ENCODE measurements at regions not wholly inside any gene's neighbourhood (a gene's known extent, or its start where the extent isn't known, plus 50 kb on each side); places are given as distances from the start of the nearest gene placed in this dataset.

DNA sequence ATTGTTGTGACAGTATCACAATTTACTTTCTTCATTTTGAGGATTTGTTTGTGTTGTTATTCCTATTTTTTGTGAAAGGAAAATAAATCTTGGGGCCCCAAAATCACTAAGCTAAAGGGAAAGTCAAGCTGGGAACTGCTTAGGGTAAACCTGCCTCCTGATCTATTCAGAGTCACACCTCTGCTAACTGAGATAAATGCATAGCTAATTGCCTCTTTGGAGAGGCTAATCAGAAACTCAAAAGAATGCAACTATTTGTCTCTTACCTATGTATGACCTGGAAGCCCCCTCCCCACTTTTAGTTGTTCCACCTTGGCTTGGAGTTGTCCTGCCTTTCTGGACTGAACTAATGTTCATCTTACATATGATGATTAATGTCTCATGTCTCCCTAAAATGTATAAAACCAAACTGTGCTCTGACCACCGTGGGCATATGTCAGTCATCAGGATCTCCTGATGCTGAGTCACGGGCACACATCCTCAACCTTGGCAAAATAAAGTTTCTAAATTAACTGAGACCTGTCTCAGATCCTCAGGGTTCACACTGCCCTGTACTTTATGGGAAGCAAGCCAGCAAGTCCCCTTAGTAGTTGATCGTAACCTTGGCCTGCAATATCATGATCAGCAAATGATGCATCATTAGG lies 523.2 kb upstream of the GOLIM4 start:
- Histone ChIP-seq H3K79me2 (ENCODE audit: low read length) (no peaks in the 10 kb centered on the region), H3K9me3 (ENCODE audit: low read length) (no peaks in the 10 kb centered on the region), H3K9ac (ENCODE audit: low read length) (no peak overlapping the region), H4K20me1 (ENCODE audit: insufficient read depth, low read depth, low read length) (no peaks in the 10 kb centered on the region), H3K27me3 (ENCODE audit: low read length) (no peaks in the 10 kb centered on the region), H3K27ac (ENCODE audit: low read length) (no peak overlapping the region), H3K4me1 (ENCODE audit: low read length) (peaks cover 4% of the 10 kb centered on the region; the same call in 1 of the 2 replicates), H2AFZ (ENCODE audit: low read length) (no peak overlapping the region), H3K9me2 (replicated peaks; ENCODE audit: insufficient read depth, low read length) (no peaks in the 10 kb centered on the region), H3K36me3 (ENCODE audit: insufficient read depth, low read length) (no peaks in the 10 kb centered on the region), H3K4me2 (ENCODE audit: low read depth, low read length, poor library complexity, severe bottlenecking) (no peak overlapping the region), H3K4me3 (ENCODE audit: low read length) (no peak overlapping the region)
- no peak for DNase-seq

DNA sequence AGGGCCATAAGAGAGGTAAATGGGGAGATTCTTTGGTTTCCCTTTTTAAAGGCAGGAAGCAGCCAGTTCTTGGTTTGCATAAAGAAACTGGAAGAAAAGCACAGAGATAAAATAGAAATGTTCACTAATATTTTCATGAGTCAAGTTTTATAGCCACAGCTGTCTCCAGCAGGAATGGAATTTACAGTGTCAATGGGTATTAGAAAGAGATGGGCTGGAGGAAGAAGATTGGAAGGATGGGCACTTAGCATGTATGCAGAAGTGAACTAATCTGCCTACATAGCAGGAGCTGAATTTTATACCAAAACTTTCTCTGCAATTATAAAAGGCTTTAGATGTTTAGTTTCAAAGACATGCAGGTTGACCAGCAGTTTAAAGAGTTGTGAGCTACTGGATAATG lies 521.9 kb upstream of the GOLIM4 start:
- no peaks in the 10 kb centered on the region for H3K9me3 ChIP-seq (ENCODE audit: low read length)

DNA sequence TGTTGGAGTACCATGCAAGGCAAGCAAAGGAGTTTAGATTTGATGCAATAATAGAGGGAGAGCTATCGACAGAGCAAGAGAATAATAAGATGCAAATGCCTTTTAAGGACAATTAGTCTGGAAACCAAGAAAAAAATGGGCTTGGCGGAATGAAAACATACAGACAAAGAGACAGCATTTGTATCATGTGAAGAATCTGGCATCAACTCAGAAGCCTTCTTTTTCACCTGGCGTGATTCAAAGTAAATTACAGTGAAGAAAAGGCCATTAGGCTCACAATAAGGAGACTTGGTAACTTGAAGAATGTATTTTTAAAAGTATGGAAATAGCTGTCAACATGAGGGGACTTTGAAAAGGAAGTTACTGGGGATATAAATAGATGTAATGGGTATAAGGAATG lies 521.2 kb upstream of the GOLIM4 start:
- Histone ChIP-seq H3K36me3 (ENCODE audit: insufficient read depth, low read length) (no peaks in the 10 kb centered on the region), H3K4me1 (ENCODE audit: low read length) (peaks cover 4% of the 10 kb centered on the region; the same call in 1 of the 2 replicates), H2AFZ (ENCODE audit: low read length) (no peak overlapping the region)

More for the DNA sequence above, 521.9 kb upstream of the GOLIM4 start:
- H4K20me1 ChIP-seq (ENCODE audit: insufficient read depth, low read depth, low read length): no peaks in the 10 kb centered on the region
- H3K9ac ChIP-seq (ENCODE audit: low read length): no peak overlapping the region
- peaks cover 4% of the 10 kb centered on the region; the same call in 1 of the 2 replicates for H3K4me1 ChIP-seq (ENCODE audit: low read length)
- no peaks in the 10 kb centered on the region for H3K36me3 ChIP-seq (ENCODE audit: insufficient read depth, low read length)
- no peak overlapping the region for H3K4me3 ChIP-seq (ENCODE audit: low read length)
- H3K4me2 ChIP-seq (ENCODE audit: low read depth, low read length, poor library complexity, severe bottlenecking): no peak overlapping the region
- H2AFZ ChIP-seq (ENCODE audit: low read length): no peak overlapping the region
- DNase-seq: no peak
- H3K9me2 ChIP-seq (replicated peaks; ENCODE audit: insufficient read depth, low read length): no peaks in the 10 kb centered on the region
- H3K79me2 ChIP-seq (ENCODE audit: low read length): no peaks in the 10 kb centered on the region
- H3K27me3 ChIP-seq (ENCODE audit: low read length): no peaks in the 10 kb centered on the region
- H3K27ac ChIP-seq (ENCODE audit: low read length): no peak overlapping the region

DNA sequence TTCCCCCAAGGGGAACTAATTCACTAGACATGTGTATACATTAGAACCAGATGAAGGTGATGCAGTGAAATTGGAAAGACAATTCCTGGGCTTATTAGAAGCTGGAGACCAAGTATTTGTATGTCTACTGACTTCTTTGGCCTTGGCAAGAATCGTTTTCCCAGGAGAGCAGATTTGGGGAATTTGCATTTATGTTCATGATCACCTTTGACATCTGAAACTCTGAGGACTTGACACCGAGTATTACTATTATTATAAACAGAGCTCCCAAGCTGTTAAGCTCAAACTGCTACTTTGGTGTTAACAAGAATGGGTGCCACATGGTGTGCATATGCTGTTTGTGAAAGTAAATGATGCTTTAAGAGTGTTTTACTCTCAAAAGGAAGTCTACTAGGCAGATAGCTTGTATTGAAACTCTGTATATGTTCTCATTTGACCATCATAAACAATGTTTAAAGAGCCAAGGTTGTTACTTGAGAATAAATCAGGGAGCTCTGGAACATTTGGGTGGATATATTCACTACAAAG lies 519.8 kb upstream of the GOLIM4 start:
- Histone ChIP-seq H3K9ac (ENCODE audit: low read length) (no peak overlapping the region), H4K20me1 (ENCODE audit: insufficient read depth, low read depth, low read length) (no peaks in the 10 kb centered on the region), H3K27ac (ENCODE audit: low read length) (no peak overlapping the region), H3K9me2 (replicated peaks; ENCODE audit: insufficient read depth, low read length) (no peaks in the 10 kb centered on the region), H3K4me3 (ENCODE audit: low read length) (no peak overlapping the region), H3K9me3 (ENCODE audit: low read length) (no peaks in the 10 kb centered on the region), H3K4me2 (ENCODE audit: low read depth, low read length, poor library complexity, severe bottlenecking) (no peak overlapping the region), H2AFZ (ENCODE audit: low read length) (no peak overlapping the region), H3K79me2 (ENCODE audit: low read length) (no peaks in the 10 kb centered on the region), H3K27me3 (ENCODE audit: low read length) (no peaks in the 10 kb centered on the region), H3K4me1 (ENCODE audit: low read length) (peaks cover 4% of the 10 kb centered on the region; the same call in 1 of the 2 replicates), H3K36me3 (ENCODE audit: insufficient read depth, low read length) (no peaks in the 10 kb centered on the region)
- DNase-seq: no peak

More for the DNA sequence above, 521.2 kb upstream of the GOLIM4 start:
- Histone ChIP-seq H4K20me1 (ENCODE audit: insufficient read depth, low read depth, low read length) (no peaks in the 10 kb centered on the region), H3K27ac (ENCODE audit: low read length) (no peak overlapping the region), H3K4me2 (ENCODE audit: low read depth, low read length, poor library complexity, severe bottlenecking) (no peak overlapping the region), H3K9me2 (replicated peaks; ENCODE audit: insufficient read depth, low read length) (no peaks in the 10 kb centered on the region), H3K27me3 (ENCODE audit: low read length) (no peaks in the 10 kb centered on the region), H3K79me2 (ENCODE audit: low read length) (no peaks in the 10 kb centered on the region), H3K4me3 (ENCODE audit: low read length) (no peak overlapping the region), H3K9me3 (ENCODE audit: low read length) (no peaks in the 10 kb centered on the region), H3K9ac (ENCODE audit: low read length) (no peak overlapping the region)
- no peak for DNase-seq

DNA sequence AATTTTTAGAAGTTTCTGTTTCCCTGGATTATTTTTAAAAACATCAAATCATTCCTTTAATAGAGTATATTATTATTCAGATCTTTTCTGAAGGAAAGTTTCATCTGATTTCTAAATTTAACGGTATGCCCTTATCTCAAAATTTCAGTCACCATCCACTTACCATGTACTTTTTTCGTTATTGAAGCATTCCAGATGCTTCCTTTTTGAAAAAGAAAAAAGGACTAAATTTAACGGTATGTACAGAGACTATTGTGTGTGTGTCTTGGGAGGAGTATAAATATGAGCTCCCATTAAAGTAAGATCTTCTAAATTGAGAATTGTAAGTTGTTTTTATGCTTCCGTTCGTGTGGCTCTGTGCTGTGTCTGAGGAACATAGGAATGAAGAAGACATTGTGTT lies 517.4 kb upstream of the GOLIM4 start:
- Histone ChIP-seq H3K4me2 (ENCODE audit: low read depth, low read length, poor library complexity, severe bottlenecking) (no peak overlapping the region), H3K79me2 (ENCODE audit: low read length) (no peaks in the 10 kb centered on the region), H3K9me2 (replicated peaks; ENCODE audit: insufficient read depth, low read length) (no peaks in the 10 kb centered on the region), H3K36me3 (ENCODE audit: insufficient read depth, low read length) (no peaks in the 10 kb centered on the region), H4K20me1 (ENCODE audit: insufficient read depth, low read depth, low read length) (no peaks in the 10 kb centered on the region), H3K27ac (ENCODE audit: low read length) (no peak overlapping the region), H2AFZ (ENCODE audit: low read length) (no peak overlapping the region), H3K4me3 (ENCODE audit: low read length) (no peak overlapping the region), H3K27me3 (ENCODE audit: low read length) (no peaks in the 10 kb centered on the region), H3K4me1 (ENCODE audit: low read length) (peaks cover 4% of the 10 kb centered on the region; the same call in 1 of the 2 replicates), H3K9ac (ENCODE audit: low read length) (no peak overlapping the region), H3K9me3 (ENCODE audit: low read length) (no peaks in the 10 kb centered on the region)
- DNase-seq: no peak

DNA sequence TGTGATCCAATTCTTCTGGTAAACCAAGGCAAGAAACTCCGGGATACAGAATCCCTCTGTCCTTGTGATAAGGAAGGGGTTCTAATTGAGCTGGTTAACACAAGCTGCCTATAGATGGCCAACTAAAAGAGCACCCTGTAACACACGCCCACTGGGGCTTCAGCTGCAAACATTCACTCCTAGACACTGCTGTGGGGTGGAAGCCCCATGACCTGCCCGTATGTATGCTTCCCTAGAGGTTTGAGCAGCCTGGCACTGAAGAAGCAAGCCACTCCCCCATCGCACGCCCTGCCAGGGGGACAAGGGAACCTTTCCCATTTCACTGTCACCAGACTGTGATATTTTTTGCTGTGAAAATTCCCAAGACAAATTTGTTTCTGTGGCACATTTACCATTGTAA lies 516.9 kb upstream of the GOLIM4 start:
- H3K27me3 ChIP-seq (ENCODE audit: low read length): no peaks in the 10 kb centered on the region
- no peak overlapping the region for H3K4me3 ChIP-seq (ENCODE audit: low read length)
- no peak overlapping the region for H3K4me2 ChIP-seq (ENCODE audit: low read depth, low read length, poor library complexity, severe bottlenecking)
- H3K9ac ChIP-seq (ENCODE audit: low read length): no peak overlapping the region
- H3K27ac ChIP-seq (ENCODE audit: low read length): no peak overlapping the region
- H3K36me3 ChIP-seq (ENCODE audit: insufficient read depth, low read length): no peaks in the 10 kb centered on the region
- H3K79me2 ChIP-seq (ENCODE audit: low read length): no peaks in the 10 kb centered on the region
- no peaks in the 10 kb centered on the region for H3K9me3 ChIP-seq (ENCODE audit: low read length)
- H4K20me1 ChIP-seq (ENCODE audit: insufficient read depth, low read depth, low read length): no peaks in the 10 kb centered on the region
- peaks cover 4% of the 10 kb centered on the region; the same call in 1 of the 2 replicates for H3K4me1 ChIP-seq (ENCODE audit: low read length)
- DNase-seq: no peak
- H3K9me2 ChIP-seq (replicated peaks; ENCODE audit: insufficient read depth, low read length): no peaks in the 10 kb centered on the region
- H2AFZ ChIP-seq (ENCODE audit: low read length): no peak overlapping the region

DNA sequence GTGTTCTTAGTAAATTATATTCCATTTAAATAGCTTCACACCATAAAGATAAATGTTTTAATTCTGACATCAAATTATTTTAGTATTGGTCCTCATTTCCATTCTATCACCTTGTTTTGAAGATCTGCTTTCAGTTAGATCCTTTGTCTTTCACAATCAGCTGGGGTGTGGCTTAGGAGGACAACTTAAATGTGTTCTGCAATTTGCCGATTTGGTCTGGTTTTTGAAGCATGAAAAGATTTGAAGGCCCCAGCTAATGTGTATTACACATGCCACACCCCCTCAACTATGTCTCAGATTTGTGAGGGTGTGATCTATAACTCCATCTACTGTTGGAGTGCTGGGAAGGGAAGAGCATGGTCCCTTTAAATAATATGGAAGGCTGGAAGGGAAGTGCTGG lies 516.1 kb upstream of the GOLIM4 start:
- no peak overlapping the region for H2AFZ ChIP-seq (ENCODE audit: low read length)
- H3K4me3 ChIP-seq (ENCODE audit: low read length): no peak overlapping the region
- no peaks in the 10 kb centered on the region for H3K27me3 ChIP-seq (ENCODE audit: low read length)
- no peaks in the 10 kb centered on the region for H3K9me2 ChIP-seq (replicated peaks; ENCODE audit: insufficient read depth, low read length)
- no peaks in the 10 kb centered on the region for H4K20me1 ChIP-seq (ENCODE audit: insufficient read depth, low read depth, low read length)
- H3K4me2 ChIP-seq (ENCODE audit: low read depth, low read length, poor library complexity, severe bottlenecking): no peak overlapping the region
- no peaks in the 10 kb centered on the region for H3K9me3 ChIP-seq (ENCODE audit: low read length)
- H3K4me1 ChIP-seq (ENCODE audit: low read length): peaks cover 4% of the 10 kb centered on the region; the same call in 1 of the 2 replicates
- H3K36me3 ChIP-seq (ENCODE audit: insufficient read depth, low read length): no peaks in the 10 kb centered on the region
- DNase-seq: no peak
- no peaks in the 10 kb centered on the region for H3K79me2 ChIP-seq (ENCODE audit: low read length)
- no peak overlapping the region for H3K9ac ChIP-seq (ENCODE audit: low read length)
- no peak overlapping the region for H3K27ac ChIP-seq (ENCODE audit: low read length)

DNA sequence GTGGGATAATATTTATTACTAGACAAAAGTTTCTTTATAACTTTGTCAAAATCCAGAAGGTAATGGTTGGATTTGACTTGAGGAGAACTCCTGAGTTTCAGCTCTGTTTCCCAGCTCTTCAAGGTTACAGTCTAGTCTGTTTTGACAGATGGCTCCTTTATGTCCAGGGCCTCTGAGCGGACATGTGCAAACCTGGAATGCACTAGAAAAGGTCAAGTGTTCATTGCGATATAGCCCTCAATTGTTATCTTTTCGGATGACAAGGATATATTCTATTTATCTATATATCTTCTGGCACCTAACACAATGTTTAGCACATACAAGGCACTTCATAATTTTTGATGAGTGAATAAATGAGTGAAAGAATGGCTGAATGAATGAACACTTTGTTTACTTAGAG lies 513.2 kb upstream of the GOLIM4 start:
- Histone ChIP-seq H3K27ac (ENCODE audit: low read length) (no peak overlapping the region), H3K27me3 (ENCODE audit: low read length) (no peaks in the 10 kb centered on the region), H3K9ac (ENCODE audit: low read length) (no peak overlapping the region), H2AFZ (ENCODE audit: low read length) (no peak overlapping the region), H3K9me2 (replicated peaks; ENCODE audit: insufficient read depth, low read length) (no peaks in the 10 kb centered on the region), H3K4me1 (ENCODE audit: low read length) (no peaks in the 10 kb centered on the region), H3K9me3 (ENCODE audit: low read length) (no peaks in the 10 kb centered on the region), H4K20me1 (ENCODE audit: insufficient read depth, low read depth, low read length) (no peaks in the 10 kb centered on the region), H3K4me3 (ENCODE audit: low read length) (no peak overlapping the region), H3K36me3 (ENCODE audit: insufficient read depth, low read length) (no peaks in the 10 kb centered on the region), H3K79me2 (ENCODE audit: low read length) (no peaks in the 10 kb centered on the region), H3K4me2 (ENCODE audit: low read depth, low read length, poor library complexity, severe bottlenecking) (no peak overlapping the region)
- DNase-seq: no peak
